Panc1 (cell line): ENCODE measurements at regions not wholly inside any gene's neighbourhood (a gene's known extent, or its start where the extent isn't known, plus 50 kb on each side); places are given as distances from the start of the nearest gene placed in this dataset.

Experiments
- ATAC-seq: fragments of 200-7000 bp; cut with Tn5 transposase; 2 replicates; pipeline ENCODE4 v1.9.1; 2020; ENCODE audit warnings: mild to moderate bottlenecking, moderate library complexity
- BruUV-seq: library from RNA; stranded (reverse); fragments of 400-500 nt; replicated peaks from 2 replicates; lab custom pipeline; 2021; lab: Mats Ljungman, UMichigan
- CTCF ChIA-PET: fragments of 300-600 bp; sonication (Branson Sonifier 250); formaldehyde crosslinking; loops from one replicate; lab custom pipeline; 2022; ENCODE audit warnings: antibody characterized with exemption; lab: Charles Lee
- POLR2A ChIA-PET: fragments of 300-600 bp; sonication (Branson Sonifier 250); formaldehyde crosslinking; loops from one replicate; lab custom pipeline; 2022; ENCODE audit warnings: antibody characterized with exemption; lab: Charles Lee
- DNase-seq: peaks from one replicate; pipeline ENCODE4 v3.0.0-alpha.2; 2010; ENCODE audit warnings: low read depth, low spot score
- H3K27ac ChIP-seq: 2 replicates; pipeline ENCODE4 v1.5.1; 2011; ENCODE audit warnings: mild to moderate bottlenecking, low read length, inconsistent platforms
- H3K27me3 ChIP-seq: fragments of 200-500 bp; sonication (Bioruptor generic); 2 replicates; pipeline ENCODE4 v1.6.0; 2014; ENCODE audit warnings: low read length, inconsistent platforms; ENCODE audit not compliant: control insufficient read depth, insufficient read depth
- H3K36me3 ChIP-seq: fragments of 200-500 bp; sonication (Bioruptor generic); 2 replicates; pipeline ENCODE4 v1.5.1; 2014; ENCODE audit warnings: inconsistent platforms, mild to moderate bottlenecking, low read length, moderate library complexity; ENCODE audit not compliant: control insufficient read depth, insufficient read depth
- H3K4me1 ChIP-seq: 2 replicates; pipeline ENCODE4 v1.5.1; 2011; ENCODE audit warnings: inconsistent platforms, mild to moderate bottlenecking, low read length, moderate library complexity; ENCODE audit not compliant: control insufficient read depth, insufficient read depth
- H3K4me3 ChIP-seq, 2 experiments: 2 replicates each; pipeline ENCODE4 v1.5.1; 2011 to 2012; ENCODE audit warnings: low read depth in 2 of 2, low read length in 2 of 2, mild to moderate bottlenecking in 2 of 2, inconsistent platforms in 1 of 2, moderate library complexity in 1 of 2
- H3K9me3 ChIP-seq: fragments of 200-500 bp; sonication (Bioruptor generic); 2 replicates; pipeline ENCODE4 v1.5.1; 2014; ENCODE audit warnings: low read depth, mild to moderate bottlenecking, inconsistent platforms, low read length, moderate library complexity; ENCODE audit not compliant: control insufficient read depth, insufficient read depth
- CTCF ChIP-seq: fragments of 450-650 bp; IDR thresholded peaks from 2 replicates; pipeline ENCODE4 v1.5.1; 2017; ENCODE audit warnings: mild to moderate bottlenecking
- POLR2AphosphoS5 ChIP-seq: IDR thresholded peaks from 2 replicates; pipeline ENCODE4 v1.6.1; 2012; ENCODE audit warnings: mild to moderate bottlenecking, low read depth, low read length, moderate library complexity
- REST ChIP-seq, 2 experiments: IDR thresholded peaks; 2 replicates each; pipeline ENCODE4 v1.6.1; 2011 to 2012; ENCODE audit warnings: low read depth in 2 of 2, control low read depth in 1 of 2, low read length in 1 of 2, mild to moderate bottlenecking in 1 of 2, moderate library complexity in 1 of 2; ENCODE audit not compliant: insufficient read depth in 1 of 2
- SIN3A ChIP-seq: IDR thresholded peaks from 2 replicates; pipeline ENCODE4 v1.6.1; 2012; ENCODE audit warnings: low read depth, mild to moderate bottlenecking, low read length, moderate library complexity, borderline replicate concordance; ENCODE audit not compliant: insufficient read depth
- TCF7L2 ChIP-seq: IDR thresholded peaks from 2 replicates; pipeline ENCODE4 v1.6.1; 2011; ENCODE audit warnings: mild to moderate bottlenecking, low read depth, low read length, inconsistent platforms
- in situ Hi-C: cut with HindIII; loops from 2 replicates; pipeline ENCODE4 v1.10.0; 2016; ENCODE audit warnings: low sequenced_read_pairs, low pct_unique_long_range_greater_than_20kb
- intact Hi-C: fragments of 100-400 bp; cut with micrococcal nuclease; formaldehyde crosslinking; loops from one replicate; pipeline ENCODE4 v1.10.0; 2022; ENCODE audit not compliant: unreplicated experiment

DNA sequence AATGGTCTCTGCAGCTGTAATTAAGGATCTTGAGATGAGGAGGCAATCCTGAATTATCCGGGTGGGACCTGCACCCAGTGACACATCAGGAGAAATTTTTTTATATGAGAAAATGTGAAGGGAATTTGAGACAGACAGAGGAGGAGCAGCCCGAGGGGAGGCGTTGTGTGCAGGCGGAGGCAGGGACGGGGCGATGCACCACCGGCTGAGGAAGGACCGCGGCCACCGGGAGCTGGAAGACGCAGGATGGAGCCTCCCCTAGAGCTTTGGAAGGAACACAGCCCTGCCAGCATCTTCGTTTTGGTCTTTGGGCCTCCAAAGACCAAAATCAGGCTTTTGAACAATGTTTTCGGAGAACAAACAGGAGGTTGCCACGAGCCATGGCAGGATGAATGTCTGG lies 85.0 kb upstream of the ADRA2C start:
- no peak for ATAC-seq
- no peaks in the 10 kb centered on the region for H3K4me1 ChIP-seq
- TF ChIP-seq SIN3A (no peak), TCF7L2 (no peak), REST (IDR thresholded peaks at IDR 0.05; ENCODE audit: insufficient read depth in 1 of 2, low read depth in 2 of 2, low read length in 1 of 2) (no peak), CTCF (no peak), POLR2AphosphoS5 (no peak)
- no peaks in the 10 kb centered on the region for H3K27me3 ChIP-seq
- intact Hi-C loops = no loop called here
- no peaks in the 10 kb centered on the region for H3K9me3 ChIP-seq
- ChIA-PET CTCF (no interaction called here), POLR2A (no interaction called here)
- H3K36me3 ChIP-seq = no peaks in the 10 kb centered on the region
- no TSS peak for BruUV-seq
- H3K27ac ChIP-seq = no peak overlapping the region
- DNase-seq = no peak
- no peak overlapping the region for H3K4me3 ChIP-seq
- in situ Hi-C loops = no loop called here

DNA sequence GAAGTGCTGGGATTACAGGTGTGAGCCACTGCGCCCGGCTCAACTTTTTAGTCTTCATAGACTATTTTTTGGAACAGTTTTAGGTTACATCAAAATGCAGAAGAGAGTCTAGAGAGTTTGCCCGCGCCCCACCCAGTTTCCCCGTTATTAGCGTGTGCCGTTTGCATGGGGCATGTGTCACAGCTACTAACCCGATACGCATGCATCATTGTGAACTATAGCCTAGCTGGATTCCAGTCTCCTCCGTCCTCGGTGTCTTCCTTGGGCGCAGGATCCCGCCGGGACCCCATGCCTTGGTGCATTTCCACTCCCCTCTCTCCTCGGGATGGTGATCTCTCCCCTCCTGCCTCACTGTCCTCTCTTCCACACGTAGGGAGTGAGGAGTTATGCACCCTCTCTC lies 85.5 kb upstream of the ADRA2C start:
- no TSS peak for BruUV-seq
- H3K27me3 ChIP-seq = no peaks in the 10 kb centered on the region
- H3K4me3 ChIP-seq = no peak overlapping the region
- H3K36me3 ChIP-seq = no peaks in the 10 kb centered on the region
- no peak overlapping the region for H3K27ac ChIP-seq
- POLR2A ChIA-PET = no interaction called here
- in situ Hi-C loops (no loop called here), intact Hi-C loops (no loop called here)
- DNase-seq (no peak), ATAC-seq (no peak)
- CTCF ChIA-PET = no interaction called here
- H3K9me3 ChIP-seq = no peaks in the 10 kb centered on the region
- H3K4me1 ChIP-seq = no peaks in the 10 kb centered on the region
- no peak for TF ChIP-seq REST (IDR thresholded peaks at IDR 0.05; ENCODE audit: insufficient read depth in 1 of 2, low read depth in 2 of 2, low read length in 1 of 2)
- no peak for TF ChIP-seq POLR2AphosphoS5
- no peak for TF ChIP-seq TCF7L2
- TF ChIP-seq SIN3A = no peak
- TF ChIP-seq CTCF = no peak
